HG03520 (cell line): ENCODE measurements at regions not wholly inside any gene's neighbourhood (a gene's known extent, or its start where the extent isn't known, plus 50 kb on each side); places are given as distances from the start of the nearest gene placed in this dataset.

ENCODE experiments used
- ATAC-seq: cut with Tn5 transposase; IDR thresholded peaks from one replicate; pipeline ENCODE4 v1.9.1; 2021; ENCODE audit warnings: mild to moderate bottlenecking, moderate library complexity; ENCODE audit not compliant: unreplicated experiment

DNA sequence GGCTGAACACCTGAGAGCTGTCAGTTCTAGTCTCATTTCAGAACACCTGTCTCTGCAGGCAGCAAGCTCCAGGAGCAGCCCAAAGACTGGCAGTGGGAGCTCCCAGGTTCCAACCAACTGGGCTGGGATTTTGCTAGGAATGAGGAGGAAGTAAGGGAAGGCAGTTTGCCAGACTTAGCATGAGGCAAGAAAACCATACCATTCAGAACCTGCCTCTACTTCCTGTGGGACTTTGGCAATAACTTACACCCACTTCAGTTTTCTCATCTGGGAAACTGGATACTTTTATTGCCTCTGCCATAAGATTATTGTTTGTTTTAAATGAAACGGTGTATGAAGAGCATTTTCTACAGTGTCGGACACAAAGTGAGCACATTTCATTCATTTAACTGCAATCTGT is 363.7 kb upstream of the ISX start:
- ATAC-seq: no peak

DNA sequence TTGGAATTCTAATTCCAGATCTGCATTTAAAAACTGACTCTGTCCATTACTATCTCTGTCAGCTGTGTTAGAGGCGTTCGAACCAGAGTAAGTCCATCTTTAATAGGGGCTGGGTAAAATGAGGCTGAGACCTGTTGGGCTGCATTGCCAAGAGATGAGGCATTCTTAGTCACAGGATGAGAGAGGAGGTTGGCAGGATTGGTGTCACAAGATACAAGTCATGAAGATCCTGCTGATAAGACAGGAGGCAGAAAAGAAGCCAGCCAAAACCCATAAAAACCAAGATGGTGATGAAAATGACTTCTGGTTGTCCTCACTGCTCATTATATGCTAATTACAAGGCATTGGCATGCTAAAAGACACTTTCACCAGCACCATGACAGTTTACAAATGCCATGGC is 356.3 kb upstream of the ISX start:
- ATAC-seq: no peak

- no peak for ATAC-seq
Measured at GRCh38 chr22:34722901-34723300, 343.1 kb upstream of the ISX start.

GRCh38 chr22:34736081-34736480 is 329.9 kb upstream of the ISX start:
- no peak for ATAC-seq

GRCh38 chr22:34738661-34739400 is 327.1 kb upstream of the ISX start:
- ATAC-seq: no peak

- ATAC-seq: no peak
Measured at GRCh38 chr22:34743110-34743751, 322.7 kb upstream of the ISX start.

DNA sequence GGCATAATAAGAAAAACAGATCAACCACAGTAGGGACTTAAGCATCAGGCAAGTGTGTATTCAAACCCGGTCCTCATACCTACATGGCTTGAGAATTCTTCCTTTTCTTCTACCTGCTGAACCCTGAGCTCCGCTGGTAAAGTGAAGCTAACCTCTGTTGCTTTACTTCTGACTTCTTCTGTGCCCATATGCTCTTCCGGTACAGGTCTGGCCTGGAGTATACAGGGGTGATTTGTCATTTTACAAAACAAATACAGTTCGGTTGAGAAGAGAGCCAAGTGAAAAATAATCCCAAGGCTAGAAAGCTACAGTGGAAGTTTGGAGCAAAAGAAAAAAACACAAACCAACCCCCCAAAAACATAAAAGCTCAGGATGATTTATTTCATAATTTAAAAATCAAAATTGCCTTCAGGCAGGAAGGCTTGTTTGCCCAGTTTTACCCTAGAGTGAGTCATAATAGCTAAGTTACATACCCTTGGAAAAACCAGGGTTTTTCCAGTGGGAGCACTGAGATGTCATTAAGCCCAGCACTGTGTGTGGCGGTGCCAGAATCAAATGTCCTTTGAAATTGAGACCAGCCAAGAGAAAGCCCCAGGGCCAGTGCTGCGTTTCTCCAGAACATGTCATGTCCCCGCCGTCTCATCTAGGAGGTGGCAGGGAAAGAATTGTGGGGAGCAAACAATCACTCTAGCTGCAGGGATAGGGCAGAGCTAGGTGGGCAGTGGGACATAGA is 305.5 kb upstream of the ISX start:
- no peak for ATAC-seq

GRCh38 chr22:34761111-34761510 is 304.8 kb upstream of the ISX start:
- ATAC-seq: no peak

DNA sequence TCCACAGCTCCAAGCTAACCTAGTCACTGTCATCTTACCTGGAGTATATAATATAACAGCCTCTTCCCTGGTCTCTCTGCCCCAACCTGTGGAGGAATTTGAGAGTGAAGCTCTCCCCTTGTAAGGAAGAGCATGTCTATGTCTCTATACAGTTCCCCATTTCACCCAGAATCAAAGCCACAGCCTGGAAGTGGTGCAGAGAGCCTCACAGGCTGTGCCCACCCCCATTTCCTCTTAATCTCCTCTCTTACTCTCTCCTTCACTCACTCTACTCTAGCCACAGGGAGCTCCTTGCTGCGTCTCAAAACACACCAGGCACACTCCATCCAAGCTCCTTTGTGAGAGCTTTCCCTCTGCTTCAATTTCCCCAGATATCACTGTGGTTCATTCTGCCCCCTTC is 302.5 kb upstream of the ISX start:
- ATAC-seq: no peak

DNA sequence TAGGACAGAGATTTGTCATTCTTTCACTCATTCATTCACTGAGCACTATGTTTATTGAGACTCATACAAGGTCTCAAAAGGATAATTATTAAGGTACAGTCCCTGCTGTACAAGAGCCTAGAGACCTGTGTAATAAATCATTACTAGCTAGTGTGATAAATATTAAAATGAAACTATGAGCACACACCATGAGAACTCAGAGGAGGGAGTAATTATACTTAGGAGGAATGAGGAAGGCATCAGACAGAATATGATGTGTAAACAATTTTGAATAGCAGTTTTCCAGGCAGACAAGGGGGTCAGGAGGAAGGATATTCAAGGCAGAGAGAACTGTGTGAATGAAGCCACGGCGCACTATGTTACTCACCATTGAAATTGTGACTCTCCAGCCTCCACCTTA is 300.8 kb upstream of the ISX start:
- no peak for ATAC-seq

- no peak for ATAC-seq
Measured at GRCh38 chr22:34769361-34769760, 296.6 kb upstream of the ISX start.

GRCh38 chr22:34776817-34777216 is 289.1 kb upstream of the ISX start:
- ATAC-seq: no peak

DNA sequence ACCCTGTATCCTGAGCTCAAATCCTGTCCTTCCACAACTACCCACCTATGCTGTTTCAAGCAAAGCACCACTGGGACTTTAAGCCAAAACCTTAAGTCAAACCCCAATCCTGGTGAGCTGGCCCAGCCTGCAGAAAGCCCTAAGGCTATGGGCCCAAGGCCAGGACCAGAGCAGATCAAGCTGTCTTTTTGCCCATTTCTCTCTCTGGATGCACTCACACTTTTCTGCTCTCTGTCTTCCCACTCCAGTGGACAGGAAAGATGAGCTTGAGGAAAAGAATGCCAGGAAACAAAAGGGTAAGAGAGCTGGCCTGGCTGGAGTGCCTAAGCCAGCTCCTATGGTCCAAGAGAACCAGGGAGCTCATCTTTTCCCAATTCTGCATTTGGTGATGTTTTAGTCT is 284.3 kb upstream of the ISX start:
- ATAC-seq: no peak

GRCh38 chr22:34783436-34783835 is 282.5 kb upstream of the ISX start:
- no peak for ATAC-seq

GRCh38 chr22:34784056-34784455 is 281.9 kb upstream of the ISX start:
- ATAC-seq: no peak

DNA sequence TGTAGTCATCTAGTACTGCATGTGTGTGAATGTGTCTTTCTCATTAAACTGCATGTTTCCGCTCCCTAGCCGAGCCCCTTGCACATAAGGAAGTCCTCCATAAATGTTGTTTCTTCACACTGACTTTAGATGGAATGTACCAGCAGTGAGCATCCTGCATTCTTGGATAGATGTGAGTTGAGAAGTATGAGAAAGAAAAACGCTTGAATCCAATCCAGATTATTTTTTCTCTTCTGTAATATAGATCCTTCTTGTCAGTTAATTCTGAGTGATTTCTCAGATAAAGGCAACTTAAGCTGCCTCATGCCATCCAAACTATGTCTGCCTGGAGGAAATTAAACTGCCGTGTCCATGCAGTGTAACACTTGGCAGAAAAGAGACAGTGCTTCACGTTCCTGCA is 268.1 kb upstream of the ISX start:
- ATAC-seq: no peak

- ATAC-seq: no peak
Measured at GRCh38 chr22:34798605-34799004, 267.4 kb upstream of the ISX start.

- no peak for ATAC-seq
Measured at GRCh38 chr22:34800260-34800980, 265.5 kb upstream of the ISX start.

DNA sequence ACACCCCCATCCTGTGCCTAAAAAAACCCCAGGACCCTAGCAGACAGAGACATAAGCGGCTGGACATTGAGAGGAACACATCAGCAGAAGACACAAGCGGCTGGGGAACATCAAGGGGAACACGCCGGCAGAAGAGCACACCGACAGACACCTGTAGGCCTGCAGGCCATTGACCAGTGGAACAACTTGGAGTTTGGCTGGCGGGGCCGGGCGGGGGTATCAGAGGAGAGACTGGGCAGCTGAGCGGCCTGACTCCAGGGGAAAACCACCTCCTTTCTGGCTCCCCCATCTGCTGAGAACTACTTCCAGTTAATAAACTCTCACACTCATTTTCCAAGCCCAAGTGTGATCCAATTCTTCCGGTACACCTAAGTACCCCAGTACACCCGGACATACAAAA is 264.7 kb upstream of the ISX start:
- no peak for ATAC-seq

DNA sequence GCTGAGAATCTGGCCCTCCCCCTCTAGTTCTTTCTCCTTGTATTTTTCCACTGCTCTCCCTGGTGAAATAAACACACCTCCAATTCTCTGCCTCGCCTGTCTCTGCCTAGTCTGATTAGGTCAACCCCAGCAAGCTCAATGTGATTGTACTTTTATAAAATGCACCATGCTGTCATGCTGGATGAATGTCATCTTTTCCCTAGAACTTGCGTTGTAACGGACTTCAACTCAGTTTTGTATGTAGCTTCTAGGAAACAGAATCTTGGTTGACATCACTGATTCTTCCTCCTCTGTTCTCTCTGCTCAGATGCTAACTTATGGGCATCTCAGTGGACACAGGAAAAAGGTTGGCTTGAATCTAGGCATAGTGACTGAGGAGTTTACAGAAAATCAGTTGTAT is 261.9 kb upstream of the ISX start:
- no peak for ATAC-seq

- no peak for ATAC-seq
Measured at GRCh38 chr22:34804604-34805003, 261.4 kb upstream of the ISX start.

GRCh38 chr22:34805771-34806170 is 260.2 kb upstream of the ISX start:
- no peak for ATAC-seq
